ENCODE measurements at regions not wholly inside any gene's neighbourhood (a gene's known extent, or its start where the extent isn't known, plus 50 kb on each side); places are given as distances from the start of the nearest gene placed in this dataset.

- no peak overlapping the region for H3K27ac ChIP-seq (replicated peaks)
- peaks cover 8% of the 10 kb centered on the region for H3K27me3 ChIP-seq (ENCODE audit: insufficient read depth, poor library complexity, severe bottlenecking)
- no peak for DNase-seq (ENCODE audit: low read depth in 1 of 2, low spot score in 1 of 2)
- TF ChIP-seq, protein P1, sequence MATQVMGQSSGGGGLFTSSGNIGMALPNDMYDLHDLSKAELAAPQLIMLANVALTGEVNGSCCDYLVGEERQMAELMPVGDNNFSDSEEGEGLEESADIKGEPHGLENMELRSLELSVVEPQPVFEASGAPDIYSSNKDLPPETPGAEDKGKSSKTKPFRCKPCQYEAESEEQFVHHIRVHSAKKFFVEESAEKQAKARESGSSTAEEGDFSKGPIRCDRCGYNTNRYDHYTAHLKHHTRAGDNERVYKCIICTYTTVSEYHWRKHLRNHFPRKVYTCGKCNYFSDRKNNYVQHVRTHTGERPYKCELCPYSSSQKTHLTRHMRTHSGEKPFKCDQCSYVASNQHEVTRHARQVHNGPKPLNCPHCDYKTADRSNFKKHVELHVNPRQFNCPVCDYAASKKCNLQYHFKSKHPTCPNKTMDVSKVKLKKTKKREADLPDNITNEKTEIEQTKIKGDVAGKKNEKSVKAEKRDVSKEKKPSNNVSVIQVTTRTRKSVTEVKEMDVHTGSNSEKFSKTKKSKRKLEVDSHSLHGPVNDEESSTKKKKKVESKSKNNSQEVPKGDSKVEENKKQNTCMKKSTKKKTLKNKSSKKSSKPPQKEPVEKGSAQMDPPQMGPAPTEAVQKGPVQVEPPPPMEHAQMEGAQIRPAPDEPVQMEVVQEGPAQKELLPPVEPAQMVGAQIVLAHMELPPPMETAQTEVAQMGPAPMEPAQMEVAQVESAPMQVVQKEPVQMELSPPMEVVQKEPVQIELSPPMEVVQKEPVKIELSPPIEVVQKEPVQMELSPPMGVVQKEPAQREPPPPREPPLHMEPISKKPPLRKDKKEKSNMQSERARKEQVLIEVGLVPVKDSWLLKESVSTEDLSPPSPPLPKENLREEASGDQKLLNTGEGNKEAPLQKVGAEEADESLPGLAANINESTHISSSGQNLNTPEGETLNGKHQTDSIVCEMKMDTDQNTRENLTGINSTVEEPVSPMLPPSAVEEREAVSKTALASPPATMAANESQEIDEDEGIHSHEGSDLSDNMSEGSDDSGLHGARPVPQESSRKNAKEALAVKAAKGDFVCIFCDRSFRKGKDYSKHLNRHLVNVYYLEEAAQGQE (IDR thresholded peaks at IDR 0.05; ENCODE audit: insufficient replicate concordance, low read depth) = no peak
- TF ChIP-seq, protein P2, sequence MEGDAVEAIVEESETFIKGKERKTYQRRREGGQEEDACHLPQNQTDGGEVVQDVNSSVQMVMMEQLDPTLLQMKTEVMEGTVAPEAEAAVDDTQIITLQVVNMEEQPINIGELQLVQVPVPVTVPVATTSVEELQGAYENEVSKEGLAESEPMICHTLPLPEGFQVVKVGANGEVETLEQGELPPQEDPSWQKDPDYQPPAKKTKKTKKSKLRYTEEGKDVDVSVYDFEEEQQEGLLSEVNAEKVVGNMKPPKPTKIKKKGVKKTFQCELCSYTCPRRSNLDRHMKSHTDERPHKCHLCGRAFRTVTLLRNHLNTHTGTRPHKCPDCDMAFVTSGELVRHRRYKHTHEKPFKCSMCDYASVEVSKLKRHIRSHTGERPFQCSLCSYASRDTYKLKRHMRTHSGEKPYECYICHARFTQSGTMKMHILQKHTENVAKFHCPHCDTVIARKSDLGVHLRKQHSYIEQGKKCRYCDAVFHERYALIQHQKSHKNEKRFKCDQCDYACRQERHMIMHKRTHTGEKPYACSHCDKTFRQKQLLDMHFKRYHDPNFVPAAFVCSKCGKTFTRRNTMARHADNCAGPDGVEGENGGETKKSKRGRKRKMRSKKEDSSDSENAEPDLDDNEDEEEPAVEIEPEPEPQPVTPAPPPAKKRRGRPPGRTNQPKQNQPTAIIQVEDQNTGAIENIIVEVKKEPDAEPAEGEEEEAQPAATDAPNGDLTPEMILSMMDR (IDR thresholded peaks at IDR 0.05; ENCODE audit: insufficient read depth, low read length) = no peak
- TF ChIP-seq SPI1 (IDR thresholded peaks at IDR 0.05; ENCODE audit: borderline replicate concordance, low read depth) (no peak), POLR2AphosphoS5 (IDR thresholded peaks at IDR 0.05; ENCODE audit: low read depth) (no peak), GABPA (IDR thresholded peaks at IDR 0.05; ENCODE audit: low read depth) (no peak)
- no peak overlapping the region for H3K4me3 ChIP-seq (replicated peaks; ENCODE audit: insufficient read depth, low read length)
These were observed 372.4 kb upstream of the RND3 start for GRCh38 chr2:150859877-150860276.

DNA sequence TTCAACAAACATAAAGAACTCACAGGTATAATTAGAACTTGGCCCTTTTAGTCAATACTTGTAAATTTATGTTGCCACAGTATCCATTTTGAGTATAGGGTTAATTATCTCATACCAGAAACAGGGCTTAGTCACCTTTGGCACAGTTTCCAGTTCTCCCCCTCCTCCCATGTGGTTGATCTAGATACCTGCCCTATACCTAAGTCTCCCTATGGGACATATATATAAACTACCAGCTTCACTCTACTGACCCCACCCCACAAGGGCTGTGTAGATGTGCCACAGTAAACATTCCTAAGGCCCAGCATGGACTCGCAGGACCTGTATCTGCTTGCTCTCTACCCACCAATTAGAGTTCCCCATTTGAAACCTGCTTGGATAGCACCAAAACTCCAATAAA is 371.7 kb upstream of the RND3 start:
- no peak for TF ChIP-seq POLR2AphosphoS5 (IDR thresholded peaks at IDR 0.05; ENCODE audit: low read depth)
- Histone ChIP-seq H3K27ac (replicated peaks) (no peak overlapping the region), H3K27me3 (ENCODE audit: insufficient read depth, poor library complexity, severe bottlenecking) (peaks cover 8% of the 10 kb centered on the region), H3K4me3 (replicated peaks; ENCODE audit: insufficient read depth, low read length) (no peak overlapping the region)
- no peak for DNase-seq (ENCODE audit: low read depth in 1 of 2, low spot score in 1 of 2)

- DNase-seq (ENCODE audit: low read depth in 1 of 2, low spot score in 1 of 2) = no peak
- no peak overlapping the region for H3K4me3 ChIP-seq (replicated peaks; ENCODE audit: insufficient read depth, low read length)
- peaks cover 8% of the 10 kb centered on the region for H3K27me3 ChIP-seq (ENCODE audit: insufficient read depth, poor library complexity, severe bottlenecking)
- no peak for TF ChIP-seq GABPA (IDR thresholded peaks at IDR 0.05; ENCODE audit: low read depth)
- TF ChIP-seq, protein P1 (IDR thresholded peaks at IDR 0.05; ENCODE audit: insufficient replicate concordance, low read depth) = no peak
- TF ChIP-seq SPI1 (IDR thresholded peaks at IDR 0.05; ENCODE audit: borderline replicate concordance, low read depth) = no peak
- TF ChIP-seq POLR2AphosphoS5 (IDR thresholded peaks at IDR 0.05; ENCODE audit: low read depth) = no peak
- TF ChIP-seq, protein P2 (IDR thresholded peaks at IDR 0.05; ENCODE audit: insufficient read depth, low read length) = no peak
- H3K27ac ChIP-seq (replicated peaks) = no peak overlapping the region
These were observed 370.9 kb upstream of the RND3 start for GRCh38 chr2:150858382-150858781.

GRCh38 chr2:150856596-150857281 is 369.3 kb upstream of the RND3 start:
- Histone ChIP-seq H3K27me3 (ENCODE audit: insufficient read depth, poor library complexity, severe bottlenecking) (peaks cover 10% of the 10 kb centered on the region), H3K4me3 (replicated peaks; ENCODE audit: insufficient read depth, low read length) (no peak overlapping the region), H3K27ac (replicated peaks) (no peak overlapping the region)
- TF ChIP-seq POLR2AphosphoS5 (IDR thresholded peaks at IDR 0.05; ENCODE audit: low read depth) (no peak), GABPA (IDR thresholded peaks at IDR 0.05; ENCODE audit: low read depth) (no peak), SPI1 (IDR thresholded peaks at IDR 0.05; ENCODE audit: borderline replicate concordance, low read depth) (no peak)
- TF ChIP-seq, protein P2 (IDR thresholded peaks at IDR 0.05; ENCODE audit: insufficient read depth, low read length) = no peak
- TF ChIP-seq, protein P1 (IDR thresholded peaks at IDR 0.05; ENCODE audit: insufficient replicate concordance, low read depth) = no peak
- no peak for DNase-seq (ENCODE audit: low read depth in 1 of 2, low spot score in 1 of 2)
